Kidney (tissue), 13 donors: ENCODE measurements at regions not wholly inside any gene's neighbourhood (a gene's known extent, or its start where the extent isn't known, plus 50 kb on each side); places are given as distances from the start of the nearest gene placed in this dataset.

Experiments
- DNase-seq, 5 donors: peaks; one replicate each; pipeline ENCODE4 v3.0.0-alpha.2; 2013 to 2020
- FAIRE-seq: peaks from 2 replicates; lab custom pipeline; 2012; peaks lifted over from hg19 to GRCh38; lab: Jason Lieb, UNC
- H3K27ac ChIP-seq, 2 donors: one replicate each; pipeline ENCODE4 v1.7.0; 2013; ENCODE audit warnings: low read depth in 2 of 2, low read length in 2 of 2, inconsistent platforms in 1 of 2
- H3K27me3 ChIP-seq: one replicate; pipeline ENCODE4 v1.7.1; 2013; ENCODE audit warnings: low read length, inconsistent platforms; ENCODE audit not compliant: control insufficient read depth, insufficient read depth
- H3K36me3 ChIP-seq, 3 donors: one replicate each; pipeline versions ENCODE4 v1.7.0 to v1.7.1; 2013; ENCODE audit warnings: low read length in 3 of 3, control low read depth in 1 of 3, inconsistent platforms in 1 of 3; ENCODE audit not compliant: insufficient read depth in 3 of 3, control insufficient read depth in 2 of 3
- H3K4me1 ChIP-seq, 3 donors: one replicate each; pipeline versions ENCODE4 v1.7.0 to v1.7.1; 2013; ENCODE audit warnings: low read length in 3 of 3, inconsistent platforms in 1 of 3, low read depth in 1 of 3; ENCODE audit not compliant: control insufficient read depth in 2 of 3, insufficient read depth in 2 of 3
- H3K4me3 ChIP-seq, 3 donors: one replicate each; pipeline versions ENCODE4 v1.7.0 to v1.8.1; 2013; ENCODE audit warnings: low read length in 3 of 3, control low read depth in 1 of 3, inconsistent platforms in 1 of 3
- H3K9ac ChIP-seq, 3 donors: one replicate each; pipeline versions ENCODE4 v1.7.0 to v1.7.1; 2013; ENCODE audit warnings: low read length in 3 of 3, control low read depth in 1 of 3, inconsistent platforms in 1 of 3
- H3K9me3 ChIP-seq, 3 donors: one replicate each; pipeline versions ENCODE4 v1.7.0 to v1.7.1; 2013; ENCODE audit warnings: low read length in 3 of 3, control low read depth in 1 of 3, inconsistent platforms in 1 of 3; ENCODE audit not compliant: control insufficient read depth in 2 of 3, insufficient read depth in 1 of 3
- CTCF ChIP-seq: IDR thresholded peaks from 3 replicates; pipeline ENCODE4 v1.5.1; 2012; ENCODE audit warnings: mild to moderate bottlenecking, moderate library complexity, borderline replicate concordance; ENCODE audit not compliant: insufficient read depth; ENCODE audit errors: extremely low read depth
- intact Hi-C: fragments of 100-400 bp; cut with DNase I; formaldehyde crosslinking; loops from one replicate; pipeline ENCODE4 v1.11.1; 2022
- donor health status: control.
- donor health status: control.
- donor health status: control.
- donor health status: control.
- donor health status: control.
- donor health status: DM: yes; HTN: yes; CAD: no.
- donor health status: Normal renal cell carcinoma (clear cell type).

DNA sequence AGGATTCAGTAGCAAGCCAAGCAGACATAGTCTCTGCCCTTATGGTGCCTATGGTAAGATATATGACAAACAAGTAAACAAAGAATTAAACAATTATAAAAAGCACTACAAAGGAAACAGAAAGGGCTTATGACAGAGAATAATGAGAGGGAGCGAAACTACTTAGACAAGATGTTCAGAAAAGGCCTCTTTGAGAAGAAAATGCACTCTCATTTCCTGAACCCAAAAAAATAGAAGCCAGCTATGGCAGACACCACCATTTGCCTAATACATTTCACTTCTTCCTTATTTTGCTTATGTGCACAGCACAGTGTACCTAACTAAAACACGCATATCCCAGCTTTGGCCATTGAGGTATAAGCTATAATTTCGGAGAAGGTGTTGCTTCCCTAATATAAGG is 465.5 kb upstream of the PPP2R3A start:
- no peaks in the 10 kb centered on the region for H3K4me1 ChIP-seq
- no peak overlapping the region for H3K4me3 ChIP-seq

DNA sequence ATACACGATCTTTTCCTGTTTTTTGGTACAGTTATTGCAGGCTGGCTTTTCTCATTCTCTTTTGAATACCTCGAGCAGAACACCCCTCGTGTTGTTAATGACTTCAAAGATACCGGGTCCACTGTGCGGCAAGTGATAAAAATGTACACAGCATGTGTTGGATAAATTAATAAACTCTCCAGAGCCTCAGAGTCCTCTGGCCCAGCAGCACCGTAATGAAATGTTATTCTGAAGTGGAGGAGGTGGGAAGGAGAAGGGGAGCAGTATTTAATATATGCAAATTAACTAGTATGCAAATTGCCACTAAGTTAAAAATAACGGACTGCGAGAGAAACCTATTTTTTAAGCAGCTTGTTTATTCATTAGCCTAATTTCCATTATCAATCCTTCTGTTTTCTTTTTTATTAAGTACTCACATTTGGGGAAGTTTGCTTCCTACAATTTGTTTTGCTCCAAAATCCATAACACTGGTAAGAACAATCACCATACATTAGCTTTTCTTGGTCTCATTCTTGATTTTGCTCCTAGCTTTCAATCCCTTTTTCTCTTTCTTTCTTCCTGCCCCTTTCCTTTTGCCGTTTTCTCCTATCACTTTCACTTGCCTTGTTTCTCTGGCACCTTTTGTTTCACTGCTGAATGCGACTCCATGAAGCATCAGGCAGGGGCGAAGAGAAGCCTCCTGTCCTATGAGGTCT is 462.3 kb upstream of the PPP2R3A start:
- Histone ChIP-seq H3K9ac (no peak overlapping the region), H3K9me3 (no peaks in the 10 kb centered on the region), H3K36me3 (no peaks in the 10 kb centered on the region), H3K4me3 (no peak overlapping the region), H3K27me3 (no peaks in the 10 kb centered on the region), H3K4me1 (no peaks in the 10 kb centered on the region), H3K27ac (no peak overlapping the region)
- intact Hi-C loops = no loop called here
- TF ChIP-seq CTCF = no peak
- DNase-seq (no peak), FAIRE-seq (no peak)

More for the DNA sequence above, 465.5 kb upstream of the PPP2R3A start:
- no peak for TF ChIP-seq CTCF
- FAIRE-seq (no peak), DNase-seq (no peak)
- Histone ChIP-seq H3K27ac (no peak overlapping the region), H3K36me3 (no peaks in the 10 kb centered on the region), H3K9ac (no peak overlapping the region), H3K27me3 (no peaks in the 10 kb centered on the region), H3K9me3 (no peaks in the 10 kb centered on the region)
- intact Hi-C loops = no loop called here

- no peaks in the 10 kb centered on the region for H3K4me1 ChIP-seq
- H3K4me3 ChIP-seq = no peak overlapping the region
- peak; percentile 56 for TF ChIP-seq CTCF
- peak; percentile 85 to 89 (median 85) for DNase-seq
- no peak overlapping the region for H3K27ac ChIP-seq
- peaks cover 0 to 2% (median 0%) of the 10 kb centered on the region in 3 donors for H3K9me3 ChIP-seq
- intact Hi-C loops = no loop called here
- FAIRE-seq = no peak
- H3K27me3 ChIP-seq = no peaks in the 10 kb centered on the region
- H3K9ac ChIP-seq = no peak overlapping the region
- H3K36me3 ChIP-seq = no peaks in the 10 kb centered on the region
Measured at GRCh38 chr3:135503760-135504686, 461.5 kb upstream of the PPP2R3A start.
